G401.6 (cell line): ENCODE measurements at regions not wholly inside any gene's neighbourhood (a gene's known extent, or its start where the extent isn't known, plus 50 kb on each side); places are given as distances from the start of the nearest gene placed in this dataset.

Experiments used
- FAIRE-seq: peaks from 2 replicates; lab custom pipeline; 2012; peaks lifted over from hg19 to GRCh38; lab: Jason Lieb, UNC

DNA sequence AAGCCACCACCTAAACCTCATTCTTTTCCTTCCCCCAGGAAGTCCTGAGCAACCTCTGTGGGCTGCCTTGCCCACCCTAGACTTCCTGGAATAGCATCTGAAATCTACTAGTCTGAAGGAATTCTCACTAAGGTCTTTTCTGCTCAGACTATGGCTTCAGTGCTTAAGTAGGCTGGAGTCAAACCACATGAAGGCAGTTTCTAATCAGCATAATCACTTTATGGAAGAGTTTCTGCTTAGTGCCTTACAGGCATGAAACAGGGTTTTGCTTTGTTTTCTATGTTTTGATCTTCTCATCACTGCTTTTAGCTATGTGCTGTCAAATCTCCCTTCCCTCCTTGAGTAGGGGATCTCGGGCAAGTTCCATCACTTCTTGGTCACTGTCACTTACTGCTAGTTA is 117.7 kb downstream of the WT1 start:
- FAIRE-seq = no peak

DNA sequence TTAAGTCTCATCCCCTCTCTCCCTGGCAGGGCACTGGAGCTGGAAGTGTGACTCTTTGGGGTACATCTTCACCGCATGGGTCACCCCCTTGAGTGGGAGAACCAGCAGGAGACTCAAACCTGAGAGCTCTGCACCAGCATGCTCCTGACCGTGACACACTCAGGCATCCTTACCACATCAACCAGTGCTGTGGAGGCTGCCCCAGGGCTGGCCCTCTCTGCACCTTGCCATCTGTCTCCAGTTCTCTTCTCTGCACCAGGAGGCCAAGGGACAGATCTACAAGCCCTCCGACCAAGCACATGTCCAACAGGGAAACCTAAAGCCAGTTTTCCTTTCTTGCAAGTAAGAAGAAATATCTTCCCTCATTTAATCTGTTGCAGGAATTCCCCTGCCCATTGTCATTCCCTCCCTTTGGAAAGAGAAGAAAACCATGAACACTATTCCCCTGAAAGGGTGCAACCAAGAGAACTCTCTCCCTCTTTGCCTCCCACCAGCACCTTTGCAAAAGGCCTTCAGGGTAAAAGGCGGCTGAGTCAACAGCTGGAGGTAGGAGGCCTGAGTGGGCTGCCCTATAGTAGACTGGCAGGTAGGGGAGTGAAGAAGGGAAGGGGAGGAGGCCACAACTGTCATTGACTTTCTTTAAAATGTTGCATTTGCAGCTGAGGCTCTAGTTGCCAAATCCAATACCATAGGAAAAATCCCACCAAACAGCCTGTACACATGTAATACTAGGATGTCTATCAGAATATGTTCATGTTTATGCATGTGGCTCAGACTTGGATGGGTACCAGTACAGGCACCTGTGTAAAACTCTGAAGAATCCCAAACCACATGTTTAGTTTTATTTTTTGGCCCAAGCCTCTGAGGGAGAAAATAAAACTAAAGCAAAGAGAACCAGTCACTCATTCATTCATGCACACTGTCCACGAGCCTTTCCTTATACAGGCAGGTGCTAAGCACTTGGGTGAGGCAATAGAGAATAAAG is 117.0 kb downstream of the WT1 start:
- FAIRE-seq = no peak

DNA sequence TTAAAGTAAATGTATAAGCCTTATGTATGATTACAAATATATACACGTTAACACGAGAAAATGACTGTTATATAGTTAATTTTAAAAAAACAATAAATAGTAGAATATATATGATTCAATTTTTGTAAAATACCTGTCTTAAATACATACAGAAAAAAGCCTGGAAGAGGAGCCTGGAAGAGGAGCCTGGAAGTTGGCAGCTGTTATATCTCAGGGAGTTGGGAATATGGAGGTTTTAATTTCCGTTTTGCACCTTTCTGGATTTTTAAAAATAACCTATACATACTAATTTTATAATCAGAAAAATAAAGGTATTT is 111.6 kb downstream of the WT1 start:
- no peak for FAIRE-seq

DNA sequence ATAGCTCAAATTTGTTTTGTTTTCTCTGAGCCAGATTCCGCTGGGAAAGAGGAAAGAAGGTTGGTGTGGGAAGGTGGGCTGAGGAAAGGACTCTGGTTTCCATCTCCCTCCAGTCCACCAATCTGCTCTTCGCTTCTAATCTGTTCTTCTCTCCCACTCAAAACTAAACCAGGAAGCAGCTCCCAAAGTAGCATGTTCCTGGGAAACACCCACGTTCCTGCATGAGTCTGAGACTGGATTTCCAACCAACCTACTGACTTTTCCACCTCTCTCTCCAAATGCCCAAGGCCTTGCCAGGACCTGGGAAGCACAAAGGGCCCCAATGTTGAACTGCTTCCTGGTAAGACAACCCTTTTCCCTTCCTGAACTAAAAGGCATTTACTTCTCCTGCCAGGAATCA is 110.2 kb downstream of the WT1 start:
- no peak for FAIRE-seq

DNA sequence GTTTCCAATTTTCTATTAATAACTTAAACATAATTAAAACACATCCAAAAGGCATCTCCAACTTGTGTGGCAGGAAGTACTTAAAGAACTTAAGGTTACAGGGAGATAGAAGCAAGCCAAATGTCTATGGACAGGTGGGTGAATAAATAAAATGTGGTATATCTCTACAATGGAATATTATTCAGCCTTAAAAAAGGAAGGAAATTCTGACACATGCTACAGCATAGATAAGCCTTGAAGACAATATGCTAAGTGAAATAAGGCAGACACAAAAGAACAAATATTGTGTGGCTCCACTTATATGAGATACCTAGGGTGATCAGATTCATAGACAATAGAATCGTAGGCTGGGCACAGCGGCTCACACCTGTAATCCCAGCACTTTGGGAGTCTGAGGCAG is 109.6 kb downstream of the WT1 start:
- no peak for FAIRE-seq

DNA sequence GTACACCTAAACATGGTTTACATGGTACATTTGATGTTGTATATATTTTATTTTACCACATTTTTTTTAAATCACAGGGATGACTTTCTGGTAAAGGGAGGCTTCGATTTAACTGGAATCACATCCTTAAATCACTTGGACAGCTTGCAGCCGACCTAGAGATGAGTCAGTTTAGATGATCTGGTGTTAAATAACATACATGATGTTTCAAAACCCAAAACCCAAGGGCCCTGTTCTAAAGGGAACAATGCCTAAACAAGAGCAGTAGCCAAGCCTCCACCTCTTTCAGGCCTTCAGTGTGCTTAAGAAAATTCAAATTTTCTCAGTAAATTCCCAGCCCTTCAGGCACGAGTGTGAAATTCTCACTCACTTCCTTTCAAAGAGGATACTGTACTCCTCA is 108.8 kb downstream of the WT1 start:
- FAIRE-seq = no peak

DNA sequence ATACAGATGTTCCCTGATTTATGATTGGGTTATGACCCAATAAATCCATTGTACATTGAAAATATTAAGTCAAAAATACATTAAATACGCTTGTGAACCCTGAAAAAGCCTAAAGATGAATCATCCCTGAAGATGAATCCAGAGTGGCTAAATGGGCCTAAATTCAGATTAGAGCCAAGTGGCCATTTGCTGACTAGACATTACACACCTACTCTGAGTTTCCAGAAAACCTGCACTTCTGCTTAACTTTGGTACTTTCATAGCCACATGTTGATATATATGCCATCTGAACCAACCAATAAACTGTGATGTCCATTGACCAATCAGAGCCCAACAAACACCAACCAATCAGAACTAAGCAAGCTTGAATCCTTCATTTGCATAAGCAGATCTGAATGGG is 106.9 kb downstream of the WT1 start:
- FAIRE-seq = no peak

DNA sequence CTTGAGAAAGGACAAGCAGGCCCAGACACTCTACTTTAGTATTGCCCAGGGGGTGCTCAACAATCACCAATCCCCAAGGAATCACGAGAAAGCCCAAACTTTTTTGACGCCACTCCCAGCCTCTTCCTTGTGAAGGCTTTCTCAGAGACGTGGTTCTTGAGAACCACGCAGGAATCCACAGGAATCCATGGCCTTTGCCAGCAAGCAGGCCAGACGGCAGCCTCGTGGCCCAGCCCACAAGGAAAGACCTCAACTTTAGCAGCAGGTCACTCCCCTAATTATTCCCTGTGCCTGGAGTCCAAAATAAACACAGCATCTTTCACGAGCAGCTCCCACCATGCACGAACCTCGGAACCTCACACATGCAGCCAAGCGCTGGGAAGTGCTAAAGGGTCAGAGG is 104.2 kb downstream of the WT1 start:
- no peak for FAIRE-seq

DNA sequence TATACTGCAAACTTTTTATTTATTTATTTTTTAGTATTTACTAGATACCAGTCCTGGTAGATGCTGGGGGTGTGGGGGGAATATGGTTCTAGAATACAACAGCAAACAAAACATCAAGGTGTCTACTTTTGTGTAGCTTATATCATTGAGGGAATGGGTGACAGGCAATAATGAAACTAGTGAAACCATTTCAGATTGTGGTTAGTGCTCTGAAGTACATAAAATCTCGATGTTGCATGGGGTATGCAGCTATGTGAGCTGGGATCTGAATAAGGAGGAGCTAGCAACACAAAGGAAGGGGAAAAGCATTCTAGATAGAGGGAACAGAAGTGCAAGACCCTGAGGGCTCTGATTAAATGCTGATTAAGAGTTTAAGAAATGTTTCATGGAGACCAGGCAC is 103.5 kb downstream of the WT1 start:
- FAIRE-seq = no peak

DNA sequence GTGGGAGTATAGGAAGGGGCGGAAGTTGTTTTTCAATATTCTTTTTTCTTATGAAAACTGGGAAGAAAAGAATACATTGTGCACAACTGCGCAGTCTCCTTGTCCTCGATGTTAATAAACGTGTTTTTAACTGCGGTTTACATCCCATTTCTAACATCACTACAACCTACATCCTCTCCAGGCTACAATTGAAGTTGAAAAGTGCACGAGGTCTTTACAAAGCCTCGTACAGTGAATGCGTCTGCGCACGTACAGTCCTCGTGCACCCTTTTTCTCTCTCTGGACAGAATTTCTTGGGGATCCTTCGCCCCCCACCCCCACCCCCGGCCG is 102.4 kb downstream of the WT1 start:
- no peak for FAIRE-seq

DNA sequence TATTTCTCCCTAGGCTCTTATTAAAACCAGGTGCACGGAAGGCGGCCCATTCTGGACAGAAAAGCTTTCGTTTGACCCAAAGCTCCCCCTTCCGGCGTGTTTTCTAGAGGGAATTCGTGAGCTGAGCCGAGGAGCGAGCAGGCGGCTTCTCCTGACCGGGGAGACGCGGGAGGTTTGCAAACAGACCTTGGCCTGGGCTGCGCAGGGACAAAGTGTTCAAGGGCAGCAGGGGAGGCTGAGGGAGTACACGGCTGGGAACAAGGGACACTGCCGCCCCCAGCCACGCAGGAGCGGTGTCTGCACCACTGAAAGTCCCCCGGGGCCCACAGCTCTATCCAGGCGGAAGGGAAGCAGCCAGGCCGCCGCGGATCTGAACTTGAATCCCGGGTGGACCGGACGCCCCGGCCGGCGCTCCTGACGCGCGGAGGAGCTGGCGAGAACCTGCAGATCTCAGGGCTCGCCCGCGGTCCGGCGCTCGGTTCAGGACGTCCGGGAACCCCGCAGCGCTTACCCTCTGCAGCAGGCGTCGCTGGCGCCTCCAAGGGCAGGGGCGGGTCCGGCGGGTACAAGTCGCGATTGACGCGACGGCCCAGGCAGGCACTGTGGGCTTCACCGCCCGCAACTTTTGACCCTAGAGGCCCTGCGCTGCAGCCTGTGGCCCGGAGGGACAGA is 101.9 kb downstream of the WT1 start:
- FAIRE-seq = no peak

DNA sequence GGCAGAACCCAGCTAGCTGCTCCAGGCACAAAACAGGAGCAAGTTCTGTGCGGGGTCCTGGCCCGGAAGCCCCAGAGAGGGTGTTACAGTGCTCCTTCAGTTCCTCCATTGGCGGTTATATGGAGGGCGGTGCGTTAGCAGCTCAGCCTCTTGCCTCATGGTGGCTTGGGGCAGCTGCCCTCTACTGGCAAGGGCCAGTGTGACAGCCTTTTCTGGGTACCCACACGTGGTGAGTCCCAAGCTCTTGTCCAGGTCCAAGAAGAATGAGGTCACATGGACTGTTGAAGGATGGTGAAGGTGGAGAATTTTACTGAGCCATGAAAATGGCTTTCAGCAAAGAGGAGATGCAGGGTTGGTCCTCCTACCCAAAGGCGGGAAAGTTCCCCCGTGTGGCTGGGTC is 100.5 kb downstream of the WT1 start:
- FAIRE-seq = no peak
